HEK293 (cell line): ENCODE measurements at regions not wholly inside any gene's neighbourhood (a gene's known extent, or its start where the extent isn't known, plus 50 kb on each side); places are given as distances from the start of the nearest gene placed in this dataset.

Experiments used
- CTCF ChIA-PET: fragments of 350-600 bp; formaldehyde crosslinking; extraction: SDS; loops from one replicate; lab custom pipeline; 2021; ENCODE audit warnings: antibody characterized with exemption; lab: Yijun Ruan, JAX
- POLR2A ChIA-PET: fragments of 300-600 bp; formaldehyde crosslinking; extraction: SDS; loops from one replicate; lab custom pipeline; 2020; ENCODE audit warnings: antibody characterized with exemption, inconsistent platforms; lab: Yijun Ruan, JAX
- H3K27ac ChIP-seq: fragments of 200-500 bp; sonication (Bioruptor generic); 2 replicates; pipeline ENCODE4 v1.5.1; 2014; ENCODE audit warnings: low read depth, low read length, control low read depth, inconsistent platforms; ENCODE audit errors: extremely low read depth
- H3K36me3 ChIP-seq, 2 experiments: fragments of 200-500 bp in 1 of 2; sonication (Bioruptor generic) in 1 of 2; 1 replicate in 1 of 2; 2 replicates in 1 of 2; pipeline ENCODE4 v1.5.1; 2014 to 2017; ENCODE audit warnings: inconsistent platforms in 2 of 2, low read length in 2 of 2; ENCODE audit not compliant: control insufficient read depth in 2 of 2, insufficient read depth in 1 of 2
- H3K4me1 ChIP-seq: fragments of 200-500 bp; sonication (Bioruptor generic); 2 replicates; pipeline ENCODE4 v1.5.1; 2014; ENCODE audit warnings: mild to moderate bottlenecking, low read length, inconsistent platforms; ENCODE audit not compliant: control insufficient read depth, insufficient read depth
- H3K4me3 ChIP-seq: 2 replicates; pipeline ENCODE4 v1.5.1; 2011; ENCODE audit warnings: low read depth, mild to moderate bottlenecking, control low read depth, low read length, moderate library complexity
- H3K9me3 ChIP-seq: fragments of 200-500 bp; sonication (Bioruptor generic); 2 replicates; pipeline ENCODE4 v1.5.1; 2014; ENCODE audit warnings: low read depth, low read length, inconsistent platforms; ENCODE audit not compliant: control insufficient read depth, insufficient read depth
- BCL11B ChIP-seq: fragments of 450-650 bp; formaldehyde crosslinking; IDR thresholded peaks from 2 replicates; pipeline ENCODE4 v1.5.1; 2016; ENCODE audit warnings: low read depth, missing biosample characterization, missing genetic modification characterization
- GLI2 ChIP-seq: fragments of 450-650 bp; formaldehyde crosslinking; IDR thresholded peaks from 2 replicates; pipeline ENCODE4; 2017; ENCODE audit warnings: missing biosample characterization, missing genetic modification characterization, low read depth, borderline replicate concordance
- HOXC10 ChIP-seq: sonication (generic); formaldehyde crosslinking; IDR thresholded peaks from 2 replicates; pipeline ENCODE4 v1.8.1; 2023; ENCODE audit warnings: mild to moderate bottlenecking, missing genetic modification reagents
- ZNF138 ChIP-seq: fragments of 450-650 bp; formaldehyde crosslinking; IDR thresholded peaks from 2 replicates; pipeline ENCODE4 v1.5.1; 2016; ENCODE audit warnings: missing biosample characterization, missing genetic modification characterization, borderline replicate concordance
- ZNF169 ChIP-seq: fragments of 450-650 bp; formaldehyde crosslinking; IDR thresholded peaks from 2 replicates; pipeline ENCODE4 v1.5.1; 2016; ENCODE audit warnings: missing biosample characterization, missing genetic modification characterization
- ZNF223 ChIP-seq: fragments of 450-650 bp; formaldehyde crosslinking; IDR thresholded peaks from 2 replicates; pipeline ENCODE4 v1.5.1; 2016; ENCODE audit warnings: missing biosample characterization, missing genetic modification characterization
- ZNF404 ChIP-seq: fragments of 450-650 bp; formaldehyde crosslinking; IDR thresholded peaks from 2 replicates; pipeline ENCODE4 v1.5.1; 2017; ENCODE audit warnings: missing biosample characterization, missing genetic modification characterization
- ZNF747 ChIP-seq: fragments of 450-650 bp; formaldehyde crosslinking; IDR thresholded peaks from 2 replicates; pipeline ENCODE4 v1.5.1; 2016; ENCODE audit warnings: missing biosample characterization, missing genetic modification characterization
- ZNF792 ChIP-seq: fragments of 450-650 bp; formaldehyde crosslinking; IDR thresholded peaks from 2 replicates; pipeline ENCODE4 v1.5.1; 2016; ENCODE audit warnings: missing biosample characterization, missing genetic modification characterization
- ZNF837 ChIP-seq: fragments of 450-650 bp; formaldehyde crosslinking; IDR thresholded peaks from 2 replicates; pipeline ENCODE4 v1.5.1; 2016; ENCODE audit warnings: missing biosample characterization, missing genetic modification characterization
- TF ChIP-seq, protein P1 (sequence below): fragments of 450-650 bp; formaldehyde crosslinking; IDR thresholded peaks from 2 replicates; pipeline ENCODE4 v1.5.1; 2016; ENCODE audit warnings: missing biosample characterization, missing genetic modification characterization, low read depth
- TF ChIP-seq, protein P2 (sequence below): fragments of 450-650 bp; formaldehyde crosslinking; IDR thresholded peaks from 2 replicates; pipeline ENCODE4 v1.5.1; 2016; ENCODE audit warnings: missing biosample characterization, missing genetic modification characterization
- TF ChIP-seq, protein P3 (sequence below): fragments of 450-650 bp; formaldehyde crosslinking; conservative IDR thresholded peaks from 2 replicates; pipeline ENCODE4 v1.5.1; 2016; ENCODE audit warnings: low read depth, missing biosample characterization, missing genetic modification characterization
- TF ChIP-seq, protein P4 (sequence below): fragments of 450-650 bp; formaldehyde crosslinking; IDR thresholded peaks from 2 replicates; pipeline ENCODE4 v1.5.1; 2016; ENCODE audit warnings: missing biosample characterization, missing genetic modification characterization

DNA sequence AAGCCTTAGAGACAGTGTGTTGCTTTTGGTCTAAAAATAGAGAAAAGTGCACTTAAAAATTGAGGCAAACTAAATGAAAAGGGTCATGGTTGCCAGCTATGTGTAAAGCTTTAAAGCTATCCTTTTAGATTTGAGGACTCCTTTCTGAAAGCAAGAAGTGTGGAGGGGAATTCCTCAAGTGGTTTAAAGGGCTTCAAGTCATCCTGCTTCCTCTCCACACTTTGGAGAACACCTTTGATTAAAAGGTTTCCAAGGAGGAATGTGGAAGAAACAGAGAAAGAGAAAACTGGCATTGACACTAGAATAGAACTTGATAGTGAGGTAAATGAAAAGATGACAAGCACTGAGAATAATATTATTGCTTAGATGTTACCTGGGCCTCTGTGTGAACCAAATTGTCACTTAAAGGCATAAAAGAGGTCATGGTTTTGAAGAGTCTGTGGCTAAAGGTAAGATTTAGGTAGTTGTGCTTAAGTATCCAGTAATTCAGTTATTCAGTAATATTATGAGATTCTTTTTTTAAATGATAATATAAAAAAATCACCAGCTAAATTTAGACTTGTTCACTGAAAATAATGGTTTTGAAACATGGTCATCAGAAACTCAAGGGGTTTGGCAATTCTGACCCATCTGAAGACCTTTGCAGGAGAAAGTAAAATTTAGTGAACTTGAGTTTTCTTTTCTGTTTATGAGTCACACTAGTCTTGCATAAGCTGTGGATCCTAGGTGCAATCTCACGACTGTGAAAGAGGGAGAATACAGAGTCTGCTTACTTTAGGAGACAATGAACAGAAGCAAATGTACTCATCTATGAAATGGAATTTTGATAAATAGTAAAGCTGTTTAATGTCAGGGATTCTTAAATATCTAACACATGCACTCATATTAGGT is 466.0 kb downstream of the KIF20B start (continued):
- TF ChIP-seq ZNF404 (tag by site-specific recombination) (no peak), ZNF138 (tag by site-specific recombination) (no peak), ZNF837 (no peak)
- TF ChIP-seq, protein P1, sequence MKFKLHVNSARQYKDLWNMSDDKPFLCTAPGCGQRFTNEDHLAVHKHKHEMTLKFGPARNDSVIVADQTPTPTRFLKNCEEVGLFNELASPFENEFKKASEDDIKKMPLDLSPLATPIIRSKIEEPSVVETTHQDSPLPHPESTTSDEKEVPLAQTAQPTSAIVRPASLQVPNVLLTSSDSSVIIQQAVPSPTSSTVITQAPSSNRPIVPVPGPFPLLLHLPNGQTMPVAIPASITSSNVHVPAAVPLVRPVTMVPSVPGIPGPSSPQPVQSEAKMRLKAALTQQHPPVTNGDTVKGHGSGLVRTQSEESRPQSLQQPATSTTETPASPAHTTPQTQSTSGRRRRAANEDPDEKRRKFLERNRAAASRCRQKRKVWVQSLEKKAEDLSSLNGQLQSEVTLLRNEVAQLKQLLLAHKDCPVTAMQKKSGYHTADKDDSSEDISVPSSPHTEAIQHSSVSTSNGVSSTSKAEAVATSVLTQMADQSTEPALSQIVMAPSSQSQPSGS (tag by site-specific recombination): no peak

DNA sequence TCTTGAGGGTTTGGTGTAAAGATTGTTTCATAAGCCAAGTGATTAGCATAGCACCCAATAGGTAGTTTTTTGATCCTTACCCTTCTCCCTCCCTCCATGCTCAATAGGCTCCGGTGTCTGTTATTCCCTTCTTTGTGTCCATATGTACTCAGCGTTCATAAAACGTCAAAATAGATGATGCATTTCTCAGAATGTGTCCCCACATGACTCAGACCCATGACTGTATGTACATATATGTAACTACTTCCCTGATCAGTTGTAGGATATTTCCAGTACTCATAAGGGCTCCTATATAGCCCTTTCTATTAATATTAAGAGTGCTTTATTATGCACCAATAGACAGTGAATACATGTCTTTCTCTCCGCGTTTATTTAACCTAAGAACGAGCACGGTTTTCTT is 466.9 kb downstream of the KIF20B start:
- ChIA-PET POLR2A (no interaction called here), CTCF (no interaction called here)
- Histone ChIP-seq H3K27ac (no peak overlapping the region), H3K4me3 (no peak overlapping the region)
- TF ChIP-seq, protein P2, sequence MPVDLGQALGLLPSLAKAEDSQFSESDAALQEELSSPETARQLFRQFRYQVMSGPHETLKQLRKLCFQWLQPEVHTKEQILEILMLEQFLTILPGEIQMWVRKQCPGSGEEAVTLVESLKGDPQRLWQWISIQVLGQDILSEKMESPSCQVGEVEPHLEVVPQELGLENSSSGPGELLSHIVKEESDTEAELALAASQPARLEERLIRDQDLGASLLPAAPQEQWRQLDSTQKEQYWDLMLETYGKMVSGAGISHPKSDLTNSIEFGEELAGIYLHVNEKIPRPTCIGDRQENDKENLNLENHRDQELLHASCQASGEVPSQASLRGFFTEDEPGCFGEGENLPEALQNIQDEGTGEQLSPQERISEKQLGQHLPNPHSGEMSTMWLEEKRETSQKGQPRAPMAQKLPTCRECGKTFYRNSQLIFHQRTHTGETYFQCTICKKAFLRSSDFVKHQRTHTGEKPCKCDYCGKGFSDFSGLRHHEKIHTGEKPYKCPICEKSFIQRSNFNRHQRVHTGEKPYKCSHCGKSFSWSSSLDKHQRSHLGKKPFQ (tag by site-specific recombination): no peak
- no peak for TF ChIP-seq ZNF792 (tag by site-specific recombination)
- TF ChIP-seq ZNF223: no peak
- TF ChIP-seq ZNF169 (tag by site-specific recombination): no peak
- TF ChIP-seq HOXC10 (CRISPR knock-in tag): no peak
- TF ChIP-seq, protein P3, sequence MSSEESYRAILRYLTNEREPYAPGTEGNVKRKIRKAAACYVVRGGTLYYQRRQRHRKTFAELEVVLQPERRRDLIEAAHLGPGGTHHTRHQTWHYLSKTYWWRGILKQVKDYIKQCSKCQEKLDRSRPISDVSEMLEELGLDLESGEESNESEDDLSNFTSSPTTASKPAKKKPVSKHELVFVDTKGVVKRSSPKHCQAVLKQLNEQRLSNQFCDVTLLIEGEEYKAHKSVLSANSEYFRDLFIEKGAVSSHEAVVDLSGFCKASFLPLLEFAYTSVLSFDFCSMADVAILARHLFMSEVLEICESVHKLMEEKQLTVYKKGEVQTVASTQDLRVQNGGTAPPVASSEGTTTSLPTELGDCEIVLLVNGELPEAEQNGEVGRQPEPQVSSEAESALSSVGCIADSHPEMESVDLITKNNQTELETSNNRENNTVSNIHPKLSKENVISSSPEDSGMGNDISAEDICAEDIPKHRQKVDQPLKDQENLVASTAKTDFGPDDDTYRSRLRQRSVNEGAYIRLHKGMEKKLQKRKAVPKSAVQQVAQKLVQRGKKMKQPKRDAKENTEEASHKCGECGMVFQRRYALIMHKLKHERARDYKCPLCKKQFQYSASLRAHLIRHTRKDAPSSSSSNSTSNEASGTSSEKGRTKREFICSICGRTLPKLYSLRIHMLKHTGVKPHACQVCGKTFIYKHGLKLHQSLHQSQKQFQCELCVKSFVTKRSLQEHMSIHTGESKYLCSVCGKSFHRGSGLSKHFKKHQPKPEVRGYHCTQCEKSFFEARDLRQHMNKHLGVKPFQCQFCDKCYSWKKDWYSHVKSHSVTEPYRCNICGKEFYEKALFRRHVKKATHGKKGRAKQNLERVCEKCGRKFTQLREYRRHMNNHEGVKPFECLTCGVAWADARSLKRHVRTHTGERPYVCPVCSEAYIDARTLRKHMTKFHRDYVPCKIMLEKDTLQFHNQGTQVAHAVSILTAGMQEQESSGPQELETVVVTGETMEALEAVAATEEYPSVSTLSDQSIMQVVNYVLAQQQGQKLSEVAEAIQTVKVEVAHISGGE (tag by site-specific recombination): no peak
- TF ChIP-seq, protein P4, sequence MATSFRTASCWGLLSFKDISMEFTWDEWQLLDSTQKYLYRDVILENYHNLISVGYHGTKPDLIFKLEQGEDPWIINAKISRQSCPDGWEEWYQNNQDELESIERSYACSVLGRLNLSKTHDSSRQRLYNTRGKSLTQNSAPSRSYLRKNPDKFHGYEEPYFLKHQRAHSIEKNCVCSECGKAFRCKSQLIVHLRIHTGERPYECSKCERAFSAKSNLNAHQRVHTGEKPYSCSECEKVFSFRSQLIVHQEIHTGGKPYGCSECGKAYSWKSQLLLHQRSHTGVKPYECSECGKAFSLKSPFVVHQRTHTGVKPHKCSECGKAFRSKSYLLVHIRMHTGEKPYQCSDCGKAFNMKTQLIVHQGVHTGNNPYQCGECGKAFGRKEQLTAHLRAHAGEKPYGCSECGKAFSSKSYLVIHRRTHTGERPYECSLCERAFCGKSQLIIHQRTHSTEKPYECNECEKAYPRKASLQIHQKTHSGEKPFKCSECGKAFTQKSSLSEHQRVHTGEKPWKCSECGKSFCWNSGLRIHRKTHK (tag by site-specific recombination): no peak
- TF ChIP-seq ZNF747 (tag by site-specific recombination): no peak
- no peak for TF ChIP-seq GLI2 (tag by site-specific recombination)
- TF ChIP-seq BCL11B: no peak
- TF ChIP-seq, all 188 proteins: peak for 0
- Histone ChIP-seq H3K9me3 (no peaks in the 10 kb centered on the region), H3K36me3 (no peaks in the 10 kb centered on the region), H3K4me1 (no peaks in the 10 kb centered on the region)
